OCI-LY3 (cell line): ENCODE measurements at regions not wholly inside any gene's neighbourhood (a gene's known extent, or its start where the extent isn't known, plus 50 kb on each side); places are given as distances from the start of the nearest gene placed in this dataset.

Experiments
- H2AFZ ChIP-seq: fragments of 200-600, 300-600 bp; shearing (Covaris generic); 2 replicates; pipeline ENCODE4 v1.6.0; 2014; ENCODE audit warnings: antibody characterized with exemption, low read depth, low read length
- H3K27ac ChIP-seq: fragments of 200-600, 300-600 bp; sonication (generic); 2 replicates; pipeline ENCODE4 v1.5.1; 2014; ENCODE audit warnings: mild to moderate bottlenecking, low read length, moderate library complexity, mixed read lengths
- H3K27me3 ChIP-seq: fragments of 200-600, 300-600 bp; sonication (generic); 2 replicates; pipeline ENCODE4 v1.6.1; 2014; ENCODE audit warnings: low read depth, low read length, mixed read lengths
- H3K36me3 ChIP-seq: fragments of 200-600, 300-600 bp; sonication (generic); replicated peaks from 2 replicates; pipeline ENCODE3; 2014; ENCODE audit warnings: low read depth, low read length, mixed read lengths
- H3K4me1 ChIP-seq: fragments of 300-600, 200-600 bp; sonication (generic); 2 replicates; pipeline ENCODE4 v1.6.1; 2014; ENCODE audit warnings: low read length, mixed read lengths
- H3K4me2 ChIP-seq: fragments of 200-600, 300-600 bp; sonication (generic); 2 replicates; pipeline ENCODE4 v1.6.1; 2014; ENCODE audit warnings: low read length, mixed read lengths
- H3K4me3 ChIP-seq: fragments of 300-600, 200-600 bp; sonication (generic); 2 replicates; pipeline ENCODE4 v1.5.1; 2014; ENCODE audit warnings: antibody characterized with exemption, mild to moderate bottlenecking, low read length, moderate library complexity
- H3K79me2 ChIP-seq: fragments of 300-600, 200-600 bp; shearing (Covaris generic); 2 replicates; pipeline ENCODE4 v1.6.1; 2014; ENCODE audit warnings: mild to moderate bottlenecking, low read length, mixed read lengths
- H3K9ac ChIP-seq: fragments of 300-600, 200-600 bp; shearing (Covaris generic); 2 replicates; pipeline ENCODE4 v1.6.0; 2014; ENCODE audit warnings: mild to moderate bottlenecking, low read length, moderate library complexity
- H3K9me3 ChIP-seq: fragments of 200-600, 300-600 bp; shearing (Covaris generic); 2 replicates; pipeline ENCODE4 v1.6.1; 2014; ENCODE audit warnings: low read length, mixed read lengths; ENCODE audit not compliant: insufficient read depth
- H4K20me1 ChIP-seq: fragments of 200-600, 300-600 bp; sonication (generic); 2 replicates; pipeline ENCODE4 v1.6.1; 2016; ENCODE audit warnings: low read length, mixed read lengths; ENCODE audit not compliant: insufficient read depth
- EZH2phosphoT487 ChIP-seq: fragments of 200-600 bp; shearing (Covaris generic); IDR thresholded peaks from 2 replicates; pipeline ENCODE4 v1.6.1; 2018; ENCODE audit warnings: antibody characterized with exemption, mixed run types, low read depth
- TF ChIP-seq, protein P1 (sequence below): fragments of 200-600, 300-600 bp; sonication (generic); IDR thresholded peaks from 2 replicates; pipeline ENCODE4 v1.5.1; 2014; ENCODE audit warnings: antibody characterized with exemption, low read length, low read depth

DNA sequence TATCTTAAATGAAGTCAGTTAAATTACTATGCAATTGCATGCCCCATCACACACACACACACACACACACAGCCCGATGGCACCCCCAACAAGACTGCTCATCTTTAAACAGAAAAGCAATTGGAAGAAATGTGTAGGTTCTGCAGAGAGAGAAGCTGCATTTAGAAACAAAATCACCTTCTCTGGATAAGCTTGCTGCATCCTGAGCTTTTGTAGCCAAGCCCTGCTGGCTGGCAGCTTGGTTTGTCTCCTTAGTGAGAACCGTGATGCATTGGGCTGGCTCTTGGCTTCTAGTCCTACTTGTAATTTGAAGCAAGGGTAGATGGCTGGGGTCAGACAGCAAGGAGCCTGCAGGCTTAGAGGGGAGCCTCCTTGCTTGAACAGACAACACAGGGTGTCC is 153.8 kb downstream of the SOX9 start:
- H3K4me3 ChIP-seq: no peak overlapping the region
- no peaks in the 10 kb centered on the region for H3K9me3 ChIP-seq
- no peaks in the 10 kb centered on the region for H3K4me1 ChIP-seq
- peaks cover 4% of the 10 kb centered on the region; the same call in 1 of the 2 replicates for H3K27me3 ChIP-seq
- H3K79me2 ChIP-seq: no peaks in the 10 kb centered on the region
- H3K9ac ChIP-seq: no peak overlapping the region
- no peaks in the 10 kb centered on the region for H3K36me3 ChIP-seq
- no peak overlapping the region for H3K4me2 ChIP-seq
- no peaks in the 10 kb centered on the region for H4K20me1 ChIP-seq
- H3K27ac ChIP-seq: no peak overlapping the region
- TF ChIP-seq EZH2phosphoT487: no peak
- TF ChIP-seq, protein P1, sequence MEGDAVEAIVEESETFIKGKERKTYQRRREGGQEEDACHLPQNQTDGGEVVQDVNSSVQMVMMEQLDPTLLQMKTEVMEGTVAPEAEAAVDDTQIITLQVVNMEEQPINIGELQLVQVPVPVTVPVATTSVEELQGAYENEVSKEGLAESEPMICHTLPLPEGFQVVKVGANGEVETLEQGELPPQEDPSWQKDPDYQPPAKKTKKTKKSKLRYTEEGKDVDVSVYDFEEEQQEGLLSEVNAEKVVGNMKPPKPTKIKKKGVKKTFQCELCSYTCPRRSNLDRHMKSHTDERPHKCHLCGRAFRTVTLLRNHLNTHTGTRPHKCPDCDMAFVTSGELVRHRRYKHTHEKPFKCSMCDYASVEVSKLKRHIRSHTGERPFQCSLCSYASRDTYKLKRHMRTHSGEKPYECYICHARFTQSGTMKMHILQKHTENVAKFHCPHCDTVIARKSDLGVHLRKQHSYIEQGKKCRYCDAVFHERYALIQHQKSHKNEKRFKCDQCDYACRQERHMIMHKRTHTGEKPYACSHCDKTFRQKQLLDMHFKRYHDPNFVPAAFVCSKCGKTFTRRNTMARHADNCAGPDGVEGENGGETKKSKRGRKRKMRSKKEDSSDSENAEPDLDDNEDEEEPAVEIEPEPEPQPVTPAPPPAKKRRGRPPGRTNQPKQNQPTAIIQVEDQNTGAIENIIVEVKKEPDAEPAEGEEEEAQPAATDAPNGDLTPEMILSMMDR: no peak
- H2AFZ ChIP-seq: no peak overlapping the region

DNA sequence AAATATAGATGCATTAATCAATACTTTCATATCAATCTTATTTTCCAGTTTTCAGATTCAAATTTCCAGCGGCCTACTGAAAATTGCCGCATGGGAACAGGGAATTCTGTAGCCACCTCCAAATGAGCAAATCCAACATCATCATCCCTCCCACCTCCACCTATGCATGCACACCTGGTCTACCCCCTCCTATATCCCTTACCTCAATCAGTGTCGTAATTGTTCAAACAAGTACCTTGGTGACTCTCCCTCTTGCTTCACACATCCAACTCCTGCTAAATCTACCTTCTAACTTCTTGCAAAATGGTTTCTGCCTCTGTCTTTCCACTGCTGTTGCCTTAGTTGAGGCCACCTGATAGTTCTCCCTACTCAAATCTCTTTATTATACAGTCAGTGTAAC is 160.1 kb downstream of the SOX9 start:
- TF ChIP-seq, protein P1: no peak
- no peak for TF ChIP-seq EZH2phosphoT487

DNA sequence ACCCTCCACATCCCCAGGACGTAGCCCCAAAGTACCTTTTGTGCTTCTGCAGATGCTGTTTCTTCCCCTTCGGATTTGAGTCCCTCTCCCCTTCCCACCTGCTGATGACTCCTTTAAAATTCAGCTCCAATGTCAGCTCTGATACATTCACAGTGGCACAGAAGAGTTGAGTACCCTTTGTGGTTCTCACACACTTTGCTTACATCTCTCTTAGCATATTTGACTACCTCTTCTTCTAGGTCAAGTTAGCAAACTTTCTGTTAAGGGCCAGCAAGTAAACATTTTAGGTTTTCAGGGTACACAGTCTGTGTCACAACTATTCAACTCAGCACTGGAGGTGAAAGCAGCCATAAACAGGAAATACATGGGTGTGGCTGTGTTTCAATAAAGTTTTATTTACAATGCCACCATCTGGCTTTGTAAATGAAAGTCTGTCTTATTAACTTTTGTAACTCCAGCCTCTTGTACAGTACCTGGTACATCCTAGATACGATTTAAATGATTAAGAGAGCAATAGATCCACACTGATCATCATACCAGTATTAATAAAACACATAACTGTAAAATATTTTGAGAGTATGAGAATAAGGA is 161.7 kb downstream of the SOX9 start:
- Histone ChIP-seq H3K4me2 (peak overlapping the region; percentile 16; the same call in 1 of the 2 replicates), H3K9ac (no peak overlapping the region), H3K4me1 (peaks cover 7% of the 10 kb centered on the region), H3K4me3 (no peak overlapping the region), H3K36me3 (no peaks in the 10 kb centered on the region), H3K9me3 (no peaks in the 10 kb centered on the region), H3K27ac (no peak overlapping the region), H2AFZ (no peak overlapping the region), H4K20me1 (no peaks in the 10 kb centered on the region), H3K79me2 (no peaks in the 10 kb centered on the region), H3K27me3 (peaks cover 10% of the 10 kb centered on the region; the same call in 1 of the 2 replicates)
- no peak for TF ChIP-seq EZH2phosphoT487
- TF ChIP-seq, protein P1: no peak

More for the DNA sequence above, 160.1 kb downstream of the SOX9 start:
- Histone ChIP-seq H3K27me3 (peaks cover 4% of the 10 kb centered on the region; the same call in 1 of the 2 replicates), H3K4me3 (no peak overlapping the region), H4K20me1 (no peaks in the 10 kb centered on the region), H3K9me3 (no peaks in the 10 kb centered on the region), H3K4me1 (peaks cover 7% of the 10 kb centered on the region), H3K79me2 (no peaks in the 10 kb centered on the region), H3K9ac (no peak overlapping the region), H3K36me3 (no peaks in the 10 kb centered on the region), H2AFZ (no peak overlapping the region), H3K4me2 (no peak overlapping the region), H3K27ac (no peak overlapping the region)

DNA sequence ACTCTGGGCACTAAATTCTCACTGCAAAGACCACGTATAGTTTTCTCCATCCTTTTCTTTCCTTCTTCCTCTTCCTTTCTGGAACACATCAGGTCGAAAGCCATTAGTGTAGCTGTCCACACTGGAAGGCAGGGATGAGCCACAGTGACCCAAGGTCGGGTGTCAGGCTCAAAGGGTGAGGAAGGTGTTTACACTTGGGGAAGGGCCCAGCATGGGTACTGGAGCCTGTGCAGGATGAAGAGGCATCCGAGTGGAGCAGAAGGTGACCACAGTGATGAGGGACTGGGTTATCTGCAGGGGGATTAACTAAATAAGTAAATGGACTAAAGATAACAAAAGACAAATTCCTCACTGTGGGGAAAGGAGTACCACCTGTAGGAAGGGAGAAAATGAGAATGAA is 164.0 kb downstream of the SOX9 start:
- H3K9ac ChIP-seq: no peak overlapping the region
- H3K4me1 ChIP-seq: peaks cover 7% of the 10 kb centered on the region
- no peak overlapping the region for H3K4me2 ChIP-seq
- H3K27ac ChIP-seq: no peak overlapping the region
- H3K79me2 ChIP-seq: no peaks in the 10 kb centered on the region
- no peaks in the 10 kb centered on the region for H3K36me3 ChIP-seq
- H3K9me3 ChIP-seq: no peaks in the 10 kb centered on the region
- no peak overlapping the region for H3K4me3 ChIP-seq
- no peaks in the 10 kb centered on the region for H4K20me1 ChIP-seq
- no peak for TF ChIP-seq EZH2phosphoT487
- peaks cover 7% of the 10 kb centered on the region; the same call in 1 of the 2 replicates for H3K27me3 ChIP-seq
- H2AFZ ChIP-seq: no peak overlapping the region
